ENCODE measurements at regions not wholly inside any gene's neighbourhood (a gene's known extent, or its start where the extent isn't known, plus 50 kb on each side); places are given as distances from the start of the nearest gene placed in this dataset.

DNA sequence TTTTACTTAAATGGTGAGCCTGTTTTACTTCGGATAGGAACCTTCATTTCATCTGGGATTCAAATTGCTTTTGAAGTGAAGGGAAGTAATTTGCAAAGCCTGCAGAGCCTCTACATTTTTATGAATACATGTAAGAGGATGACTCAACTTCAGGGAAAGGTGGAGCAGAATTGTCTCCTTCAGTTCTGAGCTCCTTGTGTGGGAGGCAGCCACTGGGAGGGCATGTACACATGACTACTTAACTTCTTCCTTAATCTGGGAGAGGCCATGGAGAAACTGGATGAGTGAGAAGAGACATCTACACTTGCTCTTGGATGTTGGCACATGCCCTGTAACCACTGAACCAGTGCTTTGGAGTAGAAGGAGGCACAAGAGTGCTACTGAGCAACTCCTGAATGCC is 145.1 kb upstream of the NRSN1 start:
- in situ Hi-C loops (cut with HindIII; ENCODE audit: low pct_ligation_motif_present, low sequenced_read_pairs), result no loop called here
- Histone ChIP-seq H3K27me3 (replicated peaks) (no peaks in the 10 kb centered on the region), H3K27ac (no peak overlapping the region), H3K4me3 (ENCODE audit: low read depth, low read length) (no peak overlapping the region), H3K36me3 (replicated peaks) (no peaks in the 10 kb centered on the region)
- DNase-seq, result no peak
- no peak for TF ChIP-seq CTCF (IDR thresholded peaks at IDR 0.05; ENCODE audit: low read depth, low read length, missing control alignments)

DNA sequence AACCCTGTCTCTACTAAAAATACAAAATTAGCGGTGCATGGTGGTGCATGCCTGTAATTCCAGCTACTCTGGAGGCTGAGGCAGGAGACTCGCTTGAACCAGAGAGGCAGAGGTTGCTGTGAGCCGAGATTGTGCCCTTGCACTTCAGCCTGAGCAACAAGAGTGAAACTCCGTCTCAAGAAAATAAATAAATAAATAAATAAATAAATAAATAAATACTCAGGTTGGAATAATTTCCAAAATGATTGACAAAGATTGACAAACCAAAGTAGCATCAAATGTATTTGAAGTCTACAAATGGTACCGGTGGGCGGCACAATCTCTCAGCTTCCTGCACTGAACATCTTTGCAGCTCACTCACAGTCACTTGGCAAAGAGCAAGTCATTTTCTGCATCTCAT is 144.1 kb upstream of the NRSN1 start:
- Histone ChIP-seq H3K4me3 (ENCODE audit: low read depth, low read length) (no peak overlapping the region), H3K27ac (no peak overlapping the region), H3K27me3 (replicated peaks) (no peaks in the 10 kb centered on the region), H3K36me3 (replicated peaks) (no peaks in the 10 kb centered on the region)
- DNase-seq, result no peak
- in situ Hi-C loops (cut with HindIII; ENCODE audit: low pct_ligation_motif_present, low sequenced_read_pairs), result no loop called here
- no peak for TF ChIP-seq CTCF (IDR thresholded peaks at IDR 0.05; ENCODE audit: low read depth, low read length, missing control alignments)

- no peak for DNase-seq
- TF ChIP-seq CTCF (IDR thresholded peaks at IDR 0.05; ENCODE audit: low read depth, low read length, missing control alignments), result no peak
- in situ Hi-C loops (cut with HindIII; ENCODE audit: low pct_ligation_motif_present, low sequenced_read_pairs), result no loop called here
- H3K27me3 ChIP-seq (replicated peaks), result no peaks in the 10 kb centered on the region
- no peak overlapping the region for H3K4me3 ChIP-seq (ENCODE audit: low read depth, low read length)
- no peak overlapping the region for H3K27ac ChIP-seq
- H3K36me3 ChIP-seq (replicated peaks), result no peaks in the 10 kb centered on the region
Measured at GRCh38 chr6:23983735-23984134, 142.3 kb upstream of the NRSN1 start.

GRCh38 chr6:23985015-23985414 is 141.0 kb upstream of the NRSN1 start:
- H3K36me3 ChIP-seq (replicated peaks), result no peaks in the 10 kb centered on the region
- in situ Hi-C loops (cut with HindIII; ENCODE audit: low pct_ligation_motif_present, low sequenced_read_pairs), result no loop called here
- TF ChIP-seq CTCF (IDR thresholded peaks at IDR 0.05; ENCODE audit: low read depth, low read length, missing control alignments), result no peak
- no peaks in the 10 kb centered on the region for H3K27me3 ChIP-seq (replicated peaks)
- no peak overlapping the region for H3K27ac ChIP-seq
- DNase-seq, result no peak
- H3K4me3 ChIP-seq (ENCODE audit: low read depth, low read length), result no peak overlapping the region

DNA sequence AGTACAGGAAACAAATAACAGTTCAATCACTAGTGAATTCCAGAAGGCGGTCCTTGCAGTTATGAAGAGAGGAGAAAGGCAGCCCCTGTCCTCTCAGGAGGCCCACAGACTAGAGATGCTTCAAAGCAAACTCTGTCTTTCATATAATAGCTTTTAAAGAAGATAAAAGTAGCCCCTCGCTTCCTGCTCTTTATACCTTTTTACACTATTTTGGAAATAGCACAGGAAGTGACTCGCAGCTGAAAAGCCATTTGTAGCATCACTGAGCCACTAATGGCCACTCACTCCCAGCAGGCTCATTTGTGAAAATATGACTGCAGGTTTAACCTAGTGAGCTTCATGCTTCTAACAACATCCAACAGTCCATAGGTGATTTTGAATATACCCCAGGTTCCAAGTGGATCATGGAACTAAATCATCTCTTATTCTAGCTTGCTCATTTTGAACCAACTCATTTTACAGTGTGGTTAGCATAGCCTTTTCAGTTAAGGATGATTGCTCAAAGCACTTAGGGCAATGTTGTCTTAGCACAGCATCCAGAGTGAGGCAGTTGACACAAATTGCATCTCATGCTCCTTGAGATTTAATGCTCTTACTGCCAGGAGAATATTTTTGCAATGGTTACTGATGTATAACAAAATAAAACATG is 136.0 kb upstream of the NRSN1 start:
- in situ Hi-C loops (cut with HindIII; ENCODE audit: low pct_ligation_motif_present, low sequenced_read_pairs), result no loop called here
- no peaks in the 10 kb centered on the region for H3K36me3 ChIP-seq (replicated peaks)
- no peak overlapping the region for H3K27ac ChIP-seq
- no peak for TF ChIP-seq CTCF (IDR thresholded peaks at IDR 0.05; ENCODE audit: low read depth, low read length, missing control alignments)
- no peaks in the 10 kb centered on the region for H3K27me3 ChIP-seq (replicated peaks)
- DNase-seq, result no peak
- H3K4me3 ChIP-seq (ENCODE audit: low read depth, low read length), result no peak overlapping the region

DNA sequence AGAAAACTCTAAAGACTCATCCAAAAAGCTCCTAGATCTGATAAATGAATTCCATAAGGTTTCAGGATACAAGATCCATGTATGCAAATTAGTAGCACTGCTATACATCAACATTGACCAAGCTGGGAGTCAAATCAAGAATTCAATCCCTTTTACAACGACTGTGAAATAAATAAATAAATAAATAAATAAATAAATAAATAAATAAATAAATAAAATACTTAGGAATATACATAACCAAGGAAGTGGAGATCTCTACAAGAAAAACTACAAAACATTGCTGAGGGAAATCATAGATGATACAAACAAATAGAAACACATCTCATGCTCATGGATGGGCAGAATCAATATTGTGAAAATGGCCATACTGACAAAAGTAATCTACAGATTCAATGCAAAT is 132.0 kb upstream of the NRSN1 start:
- DNase-seq, result no peak
- in situ Hi-C loops (cut with HindIII; ENCODE audit: low pct_ligation_motif_present, low sequenced_read_pairs), result no loop called here
- TF ChIP-seq CTCF (IDR thresholded peaks at IDR 0.05; ENCODE audit: low read depth, low read length, missing control alignments), result no peak
- Histone ChIP-seq H3K27ac (no peak overlapping the region), H3K4me3 (ENCODE audit: low read depth, low read length) (no peak overlapping the region), H3K36me3 (replicated peaks) (no peaks in the 10 kb centered on the region), H3K27me3 (replicated peaks) (no peaks in the 10 kb centered on the region)
